ENCODE measurements at regions not wholly inside any gene's neighbourhood (a gene's known extent, or its start where the extent isn't known, plus 50 kb on each side); places are given as distances from the start of the nearest gene placed in this dataset.

DNA sequence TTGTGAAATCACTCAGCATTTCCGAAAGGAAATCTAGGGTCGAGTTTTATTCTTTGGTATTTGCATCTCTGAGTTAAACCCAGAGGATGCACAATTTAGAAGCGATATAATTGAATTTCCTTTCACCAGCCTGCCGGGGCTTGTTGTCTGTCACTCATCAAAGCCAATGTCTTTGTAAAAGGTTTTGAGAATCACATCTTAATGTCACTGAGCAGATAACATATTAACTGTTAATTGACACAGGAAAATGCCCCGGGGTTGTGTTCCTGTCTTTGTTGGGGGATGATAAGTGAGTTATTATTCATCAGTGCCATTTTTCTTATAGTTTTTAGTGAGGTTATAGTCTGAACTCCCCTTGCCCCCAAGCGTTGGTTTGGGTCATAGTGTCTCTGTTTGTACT lies 73.4 kb downstream of the DUSP6 start:
- no peak overlapping the region for H3K4me3 ChIP-seq (ENCODE audit: low read depth, low read length)
- POLR2A ChIA-PET = no interaction called here
- TF ChIP-seq, protein P1, sequence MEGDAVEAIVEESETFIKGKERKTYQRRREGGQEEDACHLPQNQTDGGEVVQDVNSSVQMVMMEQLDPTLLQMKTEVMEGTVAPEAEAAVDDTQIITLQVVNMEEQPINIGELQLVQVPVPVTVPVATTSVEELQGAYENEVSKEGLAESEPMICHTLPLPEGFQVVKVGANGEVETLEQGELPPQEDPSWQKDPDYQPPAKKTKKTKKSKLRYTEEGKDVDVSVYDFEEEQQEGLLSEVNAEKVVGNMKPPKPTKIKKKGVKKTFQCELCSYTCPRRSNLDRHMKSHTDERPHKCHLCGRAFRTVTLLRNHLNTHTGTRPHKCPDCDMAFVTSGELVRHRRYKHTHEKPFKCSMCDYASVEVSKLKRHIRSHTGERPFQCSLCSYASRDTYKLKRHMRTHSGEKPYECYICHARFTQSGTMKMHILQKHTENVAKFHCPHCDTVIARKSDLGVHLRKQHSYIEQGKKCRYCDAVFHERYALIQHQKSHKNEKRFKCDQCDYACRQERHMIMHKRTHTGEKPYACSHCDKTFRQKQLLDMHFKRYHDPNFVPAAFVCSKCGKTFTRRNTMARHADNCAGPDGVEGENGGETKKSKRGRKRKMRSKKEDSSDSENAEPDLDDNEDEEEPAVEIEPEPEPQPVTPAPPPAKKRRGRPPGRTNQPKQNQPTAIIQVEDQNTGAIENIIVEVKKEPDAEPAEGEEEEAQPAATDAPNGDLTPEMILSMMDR (IDR thresholded peaks at IDR 0.05; ENCODE audit: insufficient read depth, low read length, missing control alignments) = no peak
- CTCF ChIA-PET = no interaction called here
- no peak for DNase-seq (ENCODE audit: low read depth, low spot score)

DNA sequence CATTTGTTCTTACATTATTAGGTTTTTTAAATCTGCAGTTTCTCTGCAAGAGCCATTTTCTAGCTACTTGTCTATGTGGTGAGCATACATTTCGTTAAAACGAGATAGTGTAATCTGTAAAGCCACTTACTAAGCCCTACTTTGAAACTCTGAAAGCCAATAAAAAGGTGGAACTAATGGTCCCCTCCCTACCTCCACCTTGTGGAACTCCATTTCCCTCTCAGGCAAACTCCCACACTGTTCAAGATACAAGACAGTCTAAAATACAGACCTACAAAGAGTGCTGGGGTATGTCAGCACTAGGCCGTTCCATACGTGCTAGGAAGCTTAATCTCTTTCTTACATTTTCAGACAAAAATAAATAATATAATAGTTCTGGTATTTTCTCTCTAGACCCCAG lies 74.1 kb downstream of the DUSP6 start:
- POLR2A ChIA-PET = no interaction called here
- CTCF ChIA-PET = interaction anchor here (0.8 kb wide), 1 partner anchor 9 kb away, joined by 3 read pairs; no protein-coding TSS in a partner anchor
- DNase-seq (ENCODE audit: low read depth, low spot score) = no peak
- TF ChIP-seq, protein P1 (IDR thresholded peaks at IDR 0.05; ENCODE audit: insufficient read depth, low read length, missing control alignments) = no peak
- H3K4me3 ChIP-seq (ENCODE audit: low read depth, low read length) = no peak overlapping the region

DNA sequence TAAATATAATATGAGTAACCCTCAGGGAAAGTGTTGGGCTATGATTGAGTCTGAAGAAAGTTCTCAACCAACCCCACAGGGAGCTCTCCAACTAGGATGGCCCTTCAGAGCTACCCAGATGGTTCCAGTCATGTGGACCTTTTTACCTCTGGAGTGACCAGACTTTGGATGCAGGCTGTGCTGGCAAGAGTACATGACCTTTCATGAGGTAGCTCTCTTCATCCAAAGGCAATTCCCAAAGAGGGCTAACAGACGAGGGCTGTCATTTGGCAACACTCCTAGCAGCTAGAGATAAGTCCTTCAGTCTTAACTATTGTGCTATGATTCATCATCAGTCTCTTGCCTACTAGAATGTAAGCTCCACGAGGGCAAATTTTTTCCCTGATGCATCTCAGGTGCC lies 75.4 kb downstream of the DUSP6 start:
- ChIA-PET POLR2A (interaction anchor here (1.0 kb wide), 1 partner anchor 12 kb away, joined by 4 read pairs; no protein-coding TSS in a partner anchor), CTCF (no interaction called here)
- TF ChIP-seq, protein P1 (IDR thresholded peaks at IDR 0.05; ENCODE audit: insufficient read depth, low read length, missing control alignments) = no peak
- no peak overlapping the region for H3K4me3 ChIP-seq (ENCODE audit: low read depth, low read length)
- DNase-seq (ENCODE audit: low read depth, low spot score) = no peak

DNA sequence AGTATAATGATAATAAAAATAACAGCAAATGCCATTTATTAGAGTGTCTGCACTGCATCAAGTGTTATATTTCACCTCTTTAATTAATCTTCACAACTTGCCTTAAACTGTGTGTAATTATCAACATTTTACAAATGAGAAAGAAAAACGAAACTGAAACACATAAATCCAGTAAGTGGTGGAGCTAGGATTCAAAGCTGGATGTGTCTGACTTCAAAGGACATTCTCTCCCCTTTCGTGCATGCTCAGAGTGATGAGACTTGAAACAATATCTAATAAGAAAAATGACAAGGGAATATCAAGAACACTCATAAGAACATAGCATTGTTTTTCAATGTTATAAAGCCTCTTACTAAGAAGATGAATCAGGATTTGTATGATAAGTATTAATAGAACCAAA lies 78.8 kb downstream of the DUSP6 start:
- ChIA-PET CTCF (no interaction called here), POLR2A (no interaction called here)
- no peak for DNase-seq (ENCODE audit: low read depth, low spot score)
- TF ChIP-seq, protein P1 (IDR thresholded peaks at IDR 0.05; ENCODE audit: insufficient read depth, low read length, missing control alignments) = no peak
- no peak overlapping the region for H3K4me3 ChIP-seq (ENCODE audit: low read depth, low read length)

DNA sequence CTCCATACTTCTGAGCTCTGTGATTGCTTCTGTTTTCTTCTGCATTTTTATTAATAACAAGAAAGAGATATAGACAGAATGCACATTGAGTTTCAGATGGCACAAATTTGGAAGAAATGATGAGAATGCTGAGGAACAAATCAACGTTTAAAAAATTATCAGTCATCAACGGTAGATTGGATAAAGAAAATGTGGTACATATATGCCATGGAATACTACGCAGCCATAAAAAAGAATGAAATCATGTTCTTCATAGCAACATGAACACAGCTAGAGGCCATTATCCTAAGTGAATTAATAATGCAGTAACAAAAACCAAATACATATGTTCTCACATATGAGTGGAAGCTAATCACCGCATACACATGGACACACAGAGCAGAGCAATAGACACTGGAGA lies 81.8 kb downstream of the DUSP6 start:
- TF ChIP-seq, protein P1 (IDR thresholded peaks at IDR 0.05; ENCODE audit: insufficient read depth, low read length, missing control alignments) = no peak
- no peak for DNase-seq (ENCODE audit: low read depth, low spot score)
- no peak overlapping the region for H3K4me3 ChIP-seq (ENCODE audit: low read depth, low read length)
- CTCF ChIA-PET = no interaction called here
- POLR2A ChIA-PET = no interaction called here

DNA sequence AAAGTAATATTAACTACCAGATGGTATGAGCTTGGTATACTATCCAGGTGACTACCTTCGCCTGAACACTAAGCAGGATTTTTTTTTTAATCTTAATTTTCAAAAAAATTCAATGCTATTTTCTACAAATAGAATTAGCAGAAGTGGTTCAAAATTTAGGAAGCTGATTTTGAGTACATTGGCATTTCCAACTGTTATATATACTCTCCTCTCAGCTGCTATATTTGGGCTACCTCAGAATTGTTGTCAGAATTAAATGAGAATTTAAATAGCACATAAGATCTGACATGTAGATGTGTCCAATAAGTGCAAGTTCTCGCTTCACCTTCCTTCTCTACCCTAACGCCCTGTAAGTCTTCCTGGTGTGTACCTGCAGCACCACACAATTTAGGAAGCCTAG lies 83.1 kb downstream of the DUSP6 start:
- TF ChIP-seq, protein P1 (IDR thresholded peaks at IDR 0.05; ENCODE audit: insufficient read depth, low read length, missing control alignments) = no peak
- DNase-seq (ENCODE audit: low read depth, low spot score) = no peak
- CTCF ChIA-PET = interaction anchor here (1.0 to 1.3 kb wide), 2 partner anchors 9 to 70 kb away, joined by 3 read pairs; no protein-coding TSS in a partner anchor
- no peak overlapping the region for H3K4me3 ChIP-seq (ENCODE audit: low read depth, low read length)
- POLR2A ChIA-PET = no interaction called here
